GM12864 (cell line): ENCODE measurements at regions not wholly inside any gene's neighbourhood (a gene's known extent, or its start where the extent isn't known, plus 50 kb on each side); places are given as distances from the start of the nearest gene placed in this dataset.

Experiments
- DNase-seq: peaks from one replicate; pipeline ENCODE4 v3.0.0-alpha.2; 2011; ENCODE audit warnings: low read depth
- H3K4me3 ChIP-seq: 2 replicates; pipeline ENCODE4 v1.5.1; 2011; ENCODE audit warnings: mild to moderate bottlenecking, low read depth, low read length, control low read depth
- CTCF ChIP-seq: IDR thresholded peaks from 2 replicates; pipeline ENCODE4 v1.5.1; 2011; ENCODE audit warnings: low read depth, mild to moderate bottlenecking, moderate library complexity, low read length, control low read depth, inconsistent platforms; ENCODE audit errors: missing control alignments

- no peak overlapping the region for H3K4me3 ChIP-seq
- no peak for TF ChIP-seq CTCF
- no peak for DNase-seq
Observed at GRCh38 chr7:35485436-35485835, 209.5 kb downstream of the HERPUD2 start.

GRCh38 chr7:35483568-35483967, 211.4 kb downstream of the HERPUD2 start:
- TF ChIP-seq CTCF, result no peak
- DNase-seq, result no peak
- no peak overlapping the region for H3K4me3 ChIP-seq

GRCh38 chr7:35482231-35482630, 212.7 kb downstream of the HERPUD2 start:
- H3K4me3 ChIP-seq, result no peak overlapping the region
- no peak for DNase-seq
- no peak for TF ChIP-seq CTCF

- no peak overlapping the region for H3K4me3 ChIP-seq
- no peak for TF ChIP-seq CTCF
- DNase-seq, result no peak
Observed at GRCh38 chr7:35480806-35481205, 214.1 kb downstream of the HERPUD2 start.

GRCh38 chr7:35477609-35478008, 217.3 kb downstream of the HERPUD2 start:
- no peak for TF ChIP-seq CTCF
- no peak overlapping the region for H3K4me3 ChIP-seq
- no peak for DNase-seq

- no peak for DNase-seq
- H3K4me3 ChIP-seq, result no peak overlapping the region
- no peak for TF ChIP-seq CTCF
Observed at GRCh38 chr7:35474100-35474499, 220.2 kb upstream of the TBX20 start.

- no peak for DNase-seq
- H3K4me3 ChIP-seq, result no peak overlapping the region
- TF ChIP-seq CTCF, result no peak
Observed at GRCh38 chr7:35468606-35469005, 214.7 kb upstream of the TBX20 start.
